ENCODE measurements at regions not wholly inside any gene's neighbourhood (a gene's known extent, or its start where the extent isn't known, plus 50 kb on each side); places are given as distances from the start of the nearest gene placed in this dataset.
"Not testable (repeated sequence)": the region's sequence is repeated elsewhere in the genome, so short reads cannot be mapped to it uniquely, and the experiment has no call there.

DNA sequence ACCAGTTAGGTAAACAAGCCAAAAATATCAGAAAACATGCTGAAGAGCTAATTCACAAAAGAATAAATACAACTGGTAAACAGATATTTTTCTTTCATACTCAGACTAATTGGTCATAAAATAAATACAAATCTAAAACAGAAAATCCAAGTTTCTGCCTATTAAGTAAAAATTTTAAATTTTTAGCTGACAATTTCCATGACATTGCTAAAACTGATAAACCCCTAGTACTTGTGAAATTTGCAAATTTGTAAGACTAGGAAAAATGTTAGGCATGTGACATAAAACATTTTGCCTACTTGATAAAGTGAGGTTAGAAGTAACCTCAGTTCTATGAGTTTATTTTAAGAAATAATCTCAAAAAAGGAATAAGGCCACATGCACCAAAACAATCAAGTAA lies 356.1 kb downstream of the LRATD1 start:
- DNase-seq (ENCODE audit: low spot score) = no peak

DNA sequence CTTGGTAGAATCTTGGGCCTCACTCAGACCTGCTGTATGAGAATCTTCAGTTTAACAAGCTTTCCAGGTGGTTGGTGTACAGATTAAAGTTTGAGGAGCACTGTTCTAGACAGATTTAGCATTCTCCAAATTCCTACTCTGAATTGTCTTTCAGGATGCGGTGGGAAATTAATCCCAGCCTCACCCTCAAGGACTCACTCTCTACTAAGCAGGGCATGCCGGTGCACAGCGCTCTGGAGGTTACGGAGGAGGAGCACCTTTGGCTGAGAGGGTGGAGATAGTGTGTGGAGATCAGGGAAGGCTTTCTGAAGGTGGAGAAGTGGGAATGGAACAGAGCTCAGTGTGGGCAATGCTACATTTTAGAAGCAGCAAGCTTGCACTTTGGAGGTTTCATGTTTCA lies 359.2 kb downstream of the LRATD1 start:
- DNase-seq (ENCODE audit: low spot score) = no peak

DNA sequence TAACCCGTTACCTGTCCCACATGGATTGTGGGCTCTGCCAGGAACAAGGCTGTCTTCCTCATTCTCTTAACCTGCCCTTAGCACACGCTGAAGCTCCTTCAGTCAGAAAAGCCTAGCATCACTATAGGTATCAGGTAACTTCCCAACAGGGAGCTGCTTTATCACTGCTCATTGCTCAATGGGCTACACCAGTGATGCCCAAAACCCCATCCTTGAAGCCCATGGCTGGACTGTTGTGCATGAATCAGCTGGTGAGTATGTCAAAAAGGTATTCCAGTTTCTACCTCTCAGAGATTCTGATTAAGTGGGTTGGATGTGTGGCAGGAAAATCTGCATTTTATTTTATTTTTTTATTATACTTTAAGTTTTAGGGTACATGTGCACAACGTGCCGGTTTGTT lies 362.2 kb downstream of the LRATD1 start:
- no peak for DNase-seq (ENCODE audit: low spot score)

DNA sequence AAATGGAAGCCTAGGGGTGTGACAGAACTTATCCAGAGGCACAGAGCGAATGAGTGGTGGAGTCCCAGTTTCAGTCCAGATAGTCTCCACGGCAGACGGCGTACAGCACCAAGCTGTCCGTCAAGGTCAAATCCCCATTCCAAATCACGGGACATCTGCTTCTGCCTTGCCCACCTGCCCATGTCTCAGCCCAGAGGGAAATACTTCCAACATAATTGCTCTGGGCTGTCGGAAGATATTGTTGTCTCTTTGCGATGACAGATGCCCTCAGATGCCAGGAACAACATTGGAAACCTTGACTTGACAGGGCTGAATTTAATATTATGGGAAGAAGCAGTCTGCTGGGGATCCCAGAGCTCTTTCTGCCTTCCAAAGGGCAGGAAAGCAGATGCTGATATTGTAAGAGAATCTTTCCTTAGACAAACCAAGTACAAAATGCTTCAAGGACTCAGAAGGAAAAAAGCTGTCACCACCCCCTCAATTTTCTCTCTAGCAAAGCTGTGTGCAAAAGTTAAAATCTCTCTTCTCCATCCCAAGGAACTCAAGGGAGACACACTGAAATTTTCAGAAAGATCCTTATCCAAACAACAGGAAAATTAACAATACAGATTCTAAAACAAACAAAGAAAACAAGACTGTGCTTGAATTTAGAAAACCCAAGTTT lies 364.0 kb downstream of the LRATD1 start:
- DNase-seq (ENCODE audit: low spot score) = no peak

DNA sequence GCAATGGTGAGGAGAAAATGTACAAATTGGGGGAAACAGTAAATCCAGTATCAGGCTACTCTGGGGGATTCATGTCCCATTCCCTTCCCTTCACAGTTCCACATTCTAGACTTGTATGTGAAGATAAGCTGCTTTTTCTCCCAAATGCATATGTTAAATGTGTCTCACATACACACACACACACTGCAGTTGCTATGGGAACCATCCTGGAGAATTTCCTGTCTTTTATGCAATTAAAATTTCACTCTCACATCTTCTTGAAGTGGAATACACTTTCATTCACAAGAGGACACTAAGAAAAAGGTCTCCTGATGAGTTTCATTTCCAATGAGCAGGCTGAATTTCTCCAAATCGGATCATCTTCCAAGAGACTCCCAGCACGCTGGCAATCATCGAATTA lies 366.0 kb downstream of the LRATD1 start:
- DNase-seq (ENCODE audit: low spot score) = no peak

DNA sequence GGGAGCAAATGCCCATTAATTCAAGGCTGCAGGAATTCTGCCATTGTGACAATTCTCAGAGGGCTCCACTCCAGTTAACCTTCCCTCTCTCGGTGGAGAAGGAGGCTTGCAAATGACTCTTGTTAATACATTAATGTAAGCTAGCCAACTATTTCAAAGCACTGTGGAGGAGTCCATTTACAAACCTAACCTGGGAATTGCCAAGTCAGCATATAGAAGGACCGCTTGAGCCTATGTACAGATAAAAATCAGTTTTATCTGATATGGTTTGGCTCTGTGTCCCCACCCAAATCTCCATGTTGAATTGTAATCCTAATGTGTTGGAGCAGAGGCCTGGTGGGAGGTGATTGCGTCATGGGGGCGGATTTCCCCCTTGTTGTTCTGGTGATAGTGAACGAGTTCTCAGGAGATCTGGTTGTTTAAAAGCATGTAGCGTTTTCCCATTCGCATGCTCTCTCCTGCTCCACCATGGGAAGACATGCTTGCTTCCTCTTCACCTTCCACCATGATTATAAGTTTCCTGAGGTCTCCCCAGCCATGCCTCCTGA lies 366.7 kb downstream of the LRATD1 start:
- DNase-seq (ENCODE audit: low spot score) = no peak

DNA sequence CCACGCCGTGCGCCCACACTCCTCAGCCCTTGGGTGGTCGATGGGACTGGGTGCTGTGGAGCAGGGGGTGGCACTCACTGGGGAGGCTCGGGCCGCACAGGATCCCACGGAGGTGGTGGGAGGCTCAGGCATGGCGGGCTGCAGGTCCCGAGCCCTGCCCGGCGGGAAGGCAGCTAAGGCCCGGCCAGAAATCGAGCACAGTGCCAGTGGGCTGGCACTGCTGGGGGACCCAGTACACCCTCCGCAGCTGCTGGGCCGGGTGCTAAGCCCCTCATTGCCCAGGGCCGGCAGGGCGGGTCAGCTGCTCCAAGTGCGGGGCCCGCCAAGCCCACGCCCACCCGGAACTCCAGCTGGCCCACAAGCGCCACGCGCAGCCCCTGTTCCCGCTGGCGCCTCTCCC lies 370.0 kb downstream of the LRATD1 start:
- DNase-seq (ENCODE audit: low spot score) = not testable (repeated sequence)

DNA sequence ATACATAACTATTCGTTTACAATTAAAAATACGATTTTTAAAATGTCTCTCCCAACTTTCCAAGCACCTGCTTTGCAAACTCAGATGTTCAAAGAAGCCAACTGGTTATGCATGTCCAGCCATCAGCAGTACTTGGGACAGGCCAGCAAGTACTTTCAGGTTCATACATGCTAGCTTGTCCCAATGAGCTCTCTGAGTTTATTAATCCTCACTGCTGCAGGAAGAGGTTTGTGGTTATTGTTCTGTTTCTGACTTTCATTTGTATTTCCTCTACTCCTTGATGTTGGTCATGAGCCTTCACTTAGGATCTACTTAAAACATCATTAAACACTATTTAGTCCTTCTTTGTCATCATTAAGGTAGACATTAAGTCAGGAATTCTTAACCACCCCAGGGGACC lies 374.1 kb downstream of the LRATD1 start:
- no peak for DNase-seq (ENCODE audit: low spot score)

DNA sequence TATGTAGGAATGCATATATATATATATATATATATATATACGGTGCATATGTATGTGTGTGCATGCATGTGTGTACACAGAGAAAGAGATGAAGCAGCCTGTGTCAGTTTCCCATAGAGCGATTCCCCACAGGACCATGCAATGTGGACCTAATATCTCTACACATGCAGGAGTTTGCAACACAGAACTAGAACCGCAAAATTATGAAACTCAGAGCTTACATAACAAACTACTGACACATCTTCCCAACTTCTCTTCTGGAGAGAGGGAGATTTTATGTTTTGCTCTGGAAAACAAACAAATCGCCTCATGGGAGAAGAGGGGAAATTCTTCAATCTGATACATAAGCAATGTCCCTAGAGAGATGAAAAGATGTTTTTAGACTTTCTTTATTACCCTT lies 377.2 kb downstream of the LRATD1 start:
- DNase-seq (ENCODE audit: low spot score) = no peak

DNA sequence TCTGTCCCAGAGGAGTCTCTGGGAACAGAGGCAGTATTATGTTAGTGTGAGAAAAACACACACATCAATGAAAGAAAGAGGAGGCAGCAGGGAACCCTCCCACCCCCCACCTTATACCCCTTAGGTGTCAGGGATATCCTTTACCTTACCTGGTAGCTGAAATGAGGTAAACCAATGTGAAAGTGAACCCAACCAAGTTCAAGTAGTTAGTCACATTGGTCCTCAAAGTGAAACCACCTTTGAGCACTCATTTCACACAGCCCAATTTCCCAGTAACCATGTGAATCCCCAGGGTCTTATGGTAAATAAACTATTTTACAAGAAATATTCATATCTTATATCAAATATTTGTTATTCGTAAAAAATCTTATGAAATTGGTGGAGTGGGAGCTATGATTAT lies 377.8 kb downstream of the LRATD1 start:
- no peak for DNase-seq (ENCODE audit: low spot score)

DNA sequence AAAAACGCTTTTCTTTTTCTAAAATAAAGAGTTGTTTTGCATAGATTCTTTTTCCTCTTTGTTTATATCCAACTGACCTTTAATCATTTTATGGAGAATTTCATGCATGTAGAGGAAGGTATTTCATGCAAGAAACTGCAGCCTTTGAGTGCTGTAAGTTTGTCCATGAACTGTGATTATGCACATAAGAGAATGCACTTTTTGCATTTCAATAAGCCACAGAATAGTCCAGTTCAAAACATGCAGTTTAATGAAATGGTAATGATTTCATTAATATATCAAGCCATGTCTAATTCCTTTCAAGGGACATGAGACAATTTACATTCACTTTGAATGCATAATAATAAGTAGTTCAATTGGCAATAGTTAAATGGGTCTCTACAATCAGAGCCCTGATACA lies 386.3 kb downstream of the LRATD1 start:
- no peak for DNase-seq (ENCODE audit: low spot score)

DNA sequence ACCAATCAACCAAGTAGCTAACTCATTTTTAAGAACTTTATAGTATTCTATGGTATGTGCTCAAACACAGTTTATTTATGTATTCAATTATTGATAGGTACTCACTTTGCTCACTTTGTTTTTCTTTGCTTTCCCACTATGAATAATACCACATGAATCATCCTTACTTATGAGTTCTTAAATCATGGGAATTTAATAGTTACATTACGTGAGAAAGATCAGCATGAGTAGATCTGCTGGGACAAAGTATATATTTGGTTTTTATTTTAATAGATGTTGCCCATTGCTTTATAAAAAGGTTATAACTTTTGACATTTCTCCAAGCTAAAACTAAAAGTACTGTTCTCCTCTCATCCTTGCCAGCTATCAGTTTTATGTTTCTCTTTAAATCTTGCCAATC lies 390.7 kb downstream of the LRATD1 start:
- DNase-seq (ENCODE audit: low spot score) = no peak

DNA sequence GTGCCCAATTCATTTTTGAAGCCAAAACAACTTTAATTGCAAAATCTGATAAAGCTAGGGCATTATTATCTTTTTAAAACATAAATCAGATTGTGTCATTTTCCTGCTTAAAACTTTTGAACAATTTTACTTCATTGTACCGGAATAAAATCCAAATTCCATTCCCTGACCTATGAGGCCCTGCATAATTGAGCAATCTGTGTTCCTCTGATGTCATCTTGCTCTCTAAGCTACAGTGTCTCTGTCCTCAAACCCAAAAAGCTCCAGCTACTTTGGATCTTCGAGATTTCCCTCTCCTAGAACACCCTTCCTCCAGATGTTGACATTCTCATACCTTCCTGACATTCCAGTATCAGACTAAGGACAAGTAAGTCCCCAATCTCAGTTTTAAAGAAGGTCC lies 395.9 kb downstream of the LRATD1 start:
- no peak for DNase-seq (ENCODE audit: low spot score)

DNA sequence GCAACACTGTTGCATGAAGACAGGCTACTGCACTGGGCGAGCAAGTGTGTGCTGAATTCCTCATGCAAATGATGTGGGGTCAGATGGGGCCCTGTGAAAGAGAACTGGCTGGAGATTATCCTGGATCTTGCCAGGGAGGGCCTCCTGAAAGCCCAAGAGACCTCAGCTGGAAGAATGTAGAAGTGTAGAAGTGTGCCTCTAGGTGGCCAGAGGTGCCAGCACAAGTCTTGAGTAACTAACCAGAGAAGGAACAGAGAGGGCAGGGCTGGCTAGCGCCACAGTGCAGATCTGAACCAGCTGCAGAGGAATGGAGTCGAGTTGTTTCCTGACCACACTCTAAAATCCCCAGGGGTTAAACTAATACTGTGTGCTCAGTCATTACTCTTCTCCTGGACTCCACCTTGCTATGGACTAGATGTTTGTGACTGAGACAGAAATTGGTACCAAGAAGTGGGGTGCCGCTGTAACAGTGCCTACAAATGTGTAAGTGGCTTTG lies 399.3 kb downstream of the LRATD1 start:
- DNase-seq (ENCODE audit: low spot score) = no peak

DNA sequence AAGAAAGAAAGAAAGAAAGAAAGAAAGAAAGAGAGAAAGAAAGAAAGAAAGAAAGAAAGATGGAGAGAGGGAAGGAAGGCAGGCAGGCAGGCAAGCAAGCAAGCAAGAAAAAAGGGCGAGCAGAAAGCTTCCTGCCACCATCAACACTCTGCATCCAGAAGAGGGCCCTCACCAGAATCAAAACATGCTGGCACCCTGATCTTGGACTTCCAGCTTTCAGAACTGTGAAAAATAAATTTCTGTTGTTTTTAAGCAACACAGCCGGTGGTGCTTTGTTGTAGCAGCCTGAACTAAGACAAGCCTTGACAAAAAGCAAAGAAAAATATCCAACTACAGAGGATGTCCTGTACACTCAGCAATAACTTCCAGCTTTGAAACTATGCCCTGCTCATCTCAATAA lies 401.7 kb downstream of the LRATD1 start:
- DNase-seq (ENCODE audit: low spot score) = no peak

DNA sequence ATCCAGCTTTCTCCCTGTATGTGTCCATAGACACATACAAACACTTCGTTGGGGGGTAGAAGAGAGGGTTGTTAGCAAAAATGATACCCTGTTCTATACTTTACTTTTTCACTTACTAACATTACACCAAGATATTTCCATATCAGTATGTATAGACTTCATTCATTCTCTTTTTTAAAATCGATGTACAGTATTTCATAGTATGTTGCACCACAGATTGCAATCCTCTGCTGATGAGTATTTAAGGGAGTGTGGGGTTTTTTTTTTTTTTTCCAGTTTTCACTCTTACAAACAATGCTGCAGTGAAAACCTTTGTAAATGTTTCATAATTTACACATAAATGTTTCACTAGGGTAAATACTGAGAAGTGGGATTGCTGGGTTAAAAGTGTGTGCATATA lies 402.3 kb downstream of the LRATD1 start:
- DNase-seq (ENCODE audit: low spot score) = no peak

DNA sequence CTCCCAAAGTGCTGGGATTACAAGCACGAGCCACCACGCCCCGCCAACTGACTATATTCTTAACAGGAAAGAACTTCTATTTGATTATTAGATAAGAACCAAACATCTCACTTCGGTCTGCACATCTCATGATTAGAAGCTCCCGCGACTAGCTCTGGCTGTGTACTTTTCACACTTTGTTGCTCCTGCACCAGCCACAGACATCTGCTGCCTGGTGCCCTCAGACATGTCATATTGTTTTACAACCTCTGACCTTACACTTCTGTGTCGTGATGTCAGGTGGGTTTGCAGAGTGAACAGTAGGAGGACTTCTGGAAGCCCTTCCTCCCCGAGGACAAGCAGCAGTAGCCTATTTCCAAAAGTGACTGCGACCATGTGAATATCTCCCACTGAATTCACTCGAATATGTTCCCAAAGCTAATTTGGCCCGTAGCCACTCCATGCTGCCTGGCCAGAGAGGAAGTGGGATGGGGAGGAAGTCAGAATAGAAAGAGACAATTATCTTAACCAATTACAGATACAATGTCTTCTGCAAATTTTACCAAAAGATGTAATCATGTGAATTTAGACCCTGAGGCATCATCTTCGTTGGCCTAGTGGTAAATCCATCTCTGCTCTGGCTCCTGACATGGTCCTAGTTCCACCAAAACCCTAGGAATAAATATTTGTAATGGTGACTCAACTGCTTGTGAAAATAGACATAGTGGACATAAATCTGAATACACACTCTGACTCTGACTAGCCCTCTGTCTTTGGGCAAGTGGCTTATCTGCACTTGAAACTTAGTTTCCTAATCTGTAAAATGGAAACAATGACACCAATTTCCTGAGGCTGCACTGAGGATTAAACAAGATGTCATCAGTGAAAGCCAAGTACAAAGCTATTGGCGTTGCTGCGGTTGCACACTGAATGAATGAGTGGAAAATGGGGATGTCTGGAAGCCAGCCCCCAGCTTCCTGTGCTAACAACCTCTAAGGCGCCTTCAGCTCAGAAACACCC lies 406.1 kb downstream of the LRATD1 start:
- DNase-seq (ENCODE audit: low spot score) = no peak

DNA sequence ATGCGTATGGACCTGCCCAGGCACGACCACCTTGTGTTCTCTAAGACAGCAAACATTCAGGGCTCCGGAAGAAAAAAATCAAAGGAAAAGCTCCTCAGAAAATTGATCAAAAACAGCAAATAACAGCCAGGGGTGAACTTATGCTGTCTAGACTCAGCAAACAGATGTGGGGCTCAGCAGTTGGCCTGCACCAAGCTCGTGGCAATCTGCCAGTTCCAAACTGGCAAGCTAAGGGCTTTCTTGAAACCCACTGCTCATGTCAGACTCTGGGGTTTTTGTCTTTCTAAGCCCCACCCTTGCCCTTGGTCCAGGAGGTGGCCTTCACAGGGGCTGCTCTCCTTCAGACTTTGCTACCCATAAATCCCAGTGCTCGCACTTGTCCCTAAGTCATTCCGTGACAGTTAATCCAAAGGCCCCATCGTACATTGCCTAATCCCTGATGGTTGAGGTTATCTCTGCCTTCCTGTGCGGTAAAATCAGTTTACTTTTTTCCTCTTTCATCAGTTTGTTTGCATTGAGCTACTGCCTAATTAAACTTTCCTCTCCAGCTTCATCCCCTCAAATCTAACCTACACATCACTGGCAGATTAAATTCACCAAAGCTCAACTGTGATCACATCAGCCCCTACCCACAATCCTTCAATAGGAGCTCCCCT lies 408.0 kb downstream of the LRATD1 start:
- no peak for DNase-seq (ENCODE audit: low spot score)

DNA sequence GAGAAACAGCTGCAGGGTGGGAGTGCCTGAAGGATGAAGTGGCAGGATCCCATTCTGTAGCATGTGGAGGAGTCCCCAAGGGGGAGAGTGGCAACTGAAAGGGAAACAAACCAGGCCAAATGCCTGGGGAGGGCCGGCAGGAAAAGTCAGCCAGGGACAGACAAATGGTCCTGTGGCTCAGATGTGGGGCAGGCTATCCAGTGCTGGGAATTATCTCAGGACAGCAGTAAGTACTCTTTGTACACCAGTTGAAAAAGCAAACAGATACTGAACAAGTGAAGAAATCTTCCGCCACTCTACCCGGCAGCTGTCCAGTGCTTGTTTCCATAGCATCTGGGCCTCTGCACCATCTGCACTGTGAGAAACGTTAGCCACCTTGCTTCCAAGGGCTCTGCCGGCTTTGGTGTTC lies 408.9 kb downstream of the LRATD1 start:
- no peak for DNase-seq (ENCODE audit: low spot score)

DNA sequence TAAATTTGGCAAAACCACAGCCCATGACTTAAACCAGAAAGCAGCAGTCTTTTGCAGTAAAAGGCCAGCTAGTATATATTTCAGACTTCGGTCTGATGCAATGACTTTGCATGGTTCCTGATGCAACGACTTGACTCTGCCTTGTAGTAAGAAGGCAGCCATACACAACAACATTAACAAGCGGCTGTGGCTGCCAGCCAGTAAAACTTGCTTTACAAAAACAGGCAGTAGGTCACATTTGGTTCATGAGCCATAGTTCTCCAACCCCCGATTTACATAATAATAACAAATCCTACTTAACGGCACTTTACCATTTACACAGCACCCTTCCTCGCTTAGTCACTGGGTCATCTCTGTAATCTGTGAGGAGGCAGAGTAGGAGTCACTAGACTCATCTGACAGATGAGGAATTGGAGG lies 410.3 kb downstream of the LRATD1 start:
- DNase-seq (ENCODE audit: low spot score) = no peak

DNA sequence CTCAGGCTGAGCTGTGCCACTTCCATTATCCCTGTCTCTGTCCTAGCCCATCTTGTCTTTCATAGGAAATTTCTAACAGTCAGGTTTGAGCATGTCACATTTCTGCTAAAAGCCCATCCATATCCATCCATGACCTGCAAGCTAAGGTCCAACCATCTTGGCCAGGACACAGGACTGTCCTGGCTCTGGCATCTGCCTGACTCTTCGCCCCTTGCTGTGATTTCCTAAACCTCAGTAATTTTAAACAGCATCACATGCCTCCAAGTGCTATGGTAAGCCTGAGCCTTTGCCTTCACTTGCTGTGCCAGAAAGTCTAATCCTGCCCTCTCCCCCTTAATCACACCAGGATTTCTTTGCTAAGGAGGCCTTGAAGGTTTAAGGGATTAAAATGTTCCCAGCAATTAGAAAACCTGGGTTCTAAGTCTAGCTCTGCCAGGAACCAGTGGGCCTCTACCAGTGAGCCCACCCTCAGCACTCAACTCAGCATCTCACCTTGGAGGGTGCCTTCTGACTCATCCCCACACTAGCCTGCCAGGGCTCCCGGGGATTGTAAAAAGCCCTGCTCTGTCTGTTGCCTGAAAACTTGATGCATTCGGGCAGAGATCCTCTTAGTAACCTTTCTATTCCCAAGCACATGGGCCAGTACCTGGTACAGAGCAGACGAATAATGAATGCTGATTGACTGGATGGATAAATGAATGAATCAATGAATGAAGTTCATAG lies 411.0 kb downstream of the LRATD1 start:
- no peak for DNase-seq (ENCODE audit: low spot score)

DNA sequence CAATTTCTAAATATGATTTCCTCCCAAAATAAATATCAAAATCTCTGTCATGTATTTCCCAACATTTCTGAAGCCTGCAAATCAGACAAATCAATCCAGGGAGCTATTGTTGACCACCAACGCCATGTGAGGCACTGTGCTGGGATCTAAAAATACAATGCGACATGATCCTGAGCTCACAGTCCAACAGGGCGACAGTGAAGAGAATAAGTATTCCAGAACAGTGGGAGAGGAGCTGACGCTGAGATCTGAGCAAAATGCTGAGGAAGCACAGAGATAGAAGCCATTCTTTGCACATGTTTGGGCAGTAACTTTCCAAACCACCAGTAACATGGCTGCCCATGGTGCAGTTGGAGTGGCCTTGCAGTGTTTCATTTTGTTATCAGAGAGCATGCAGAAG lies 412.5 kb downstream of the LRATD1 start:
- DNase-seq (ENCODE audit: low spot score) = no peak

Data from pons (tissue), 1 donor.